Type B pancreatic cell (in vitro differentiated cells): ENCODE measurements at regions not wholly inside any gene's neighbourhood (a gene's known extent, or its start where the extent isn't known, plus 50 kb on each side); places are given as distances from the start of the nearest gene placed in this dataset.
A peak's percentile ranks its signal among the peaks of the same experiment; 100 is the strongest.

ENCODE experiments used
- DNase-seq: peaks from one replicate; pipeline ENCODE4 v3.0.0; 2021; ENCODE audit warnings: mixed read lengths; ENCODE audit not compliant: unreplicated experiment; ENCODE audit errors: extremely low spot score
- H3K27ac Mint-ChIP-seq: 2 replicates; pipeline ENCODE4 v1.8.0; 2021; ENCODE audit warnings: mild to moderate bottlenecking, mixed read lengths
- H3K27me3 Mint-ChIP-seq: 2 replicates; pipeline ENCODE4 v1.8.0; 2021; ENCODE audit warnings: mixed read lengths
- H3K36me3 Mint-ChIP-seq: 2 replicates; pipeline ENCODE4 v1.8.0; 2021; ENCODE audit warnings: mixed read lengths
- H3K4me1 Mint-ChIP-seq: one replicate; pipeline ENCODE4 v1.8.0; 2021; ENCODE audit warnings: mixed read lengths; ENCODE audit not compliant: unreplicated experiment
- H3K4me3 Mint-ChIP-seq: 2 replicates; pipeline ENCODE4 v1.8.0; 2021; ENCODE audit warnings: mild to moderate bottlenecking, mixed read lengths
- H3K9me3 Mint-ChIP-seq: 2 replicates; pipeline ENCODE4 v1.8.0; 2021; ENCODE audit warnings: mixed read lengths
- CTCF ChIP-seq: fragments of 200-600 bp; sonication (generic); conservative IDR thresholded peaks from 2 replicates; pipeline ENCODE4 v1.5.0; 2021; ENCODE audit warnings: antibody characterized with exemption, mild to moderate bottlenecking

GRCh38 chr2:4653991-4654390 lies 950.6 kb downstream of the DCDC2C start:
- no peaks in the 10 kb centered on the region for H3K27me3 Mint-ChIP-seq
- H3K27ac Mint-ChIP-seq: peak overlapping the region; percentile 28
- no peak overlapping the region for H3K4me3 Mint-ChIP-seq
- TF ChIP-seq CTCF: no peak
- H3K9me3 Mint-ChIP-seq: no peaks in the 10 kb centered on the region
- no peak for DNase-seq
- no peaks in the 10 kb centered on the region for H3K36me3 Mint-ChIP-seq
- peaks cover 18% of the 10 kb centered on the region for H3K4me1 Mint-ChIP-seq

GRCh38 chr2:4656326-4656725 lies 953.0 kb downstream of the DCDC2C start:
- Mint-ChIP-seq H3K4me1 (peaks cover 18% of the 10 kb centered on the region), H3K4me3 (no peak overlapping the region), H3K27ac (no peak overlapping the region), H3K27me3 (no peaks in the 10 kb centered on the region), H3K36me3 (no peaks in the 10 kb centered on the region), H3K9me3 (no peaks in the 10 kb centered on the region)
- TF ChIP-seq CTCF: no peak
- DNase-seq: no peak

GRCh38 chr2:4662161-4662779 lies 958.9 kb downstream of the DCDC2C start:
- H3K4me1 Mint-ChIP-seq: no peaks in the 10 kb centered on the region
- H3K36me3 Mint-ChIP-seq: no peaks in the 10 kb centered on the region
- no peak for DNase-seq
- TF ChIP-seq CTCF: no peak
- H3K9me3 Mint-ChIP-seq: no peaks in the 10 kb centered on the region
- no peak overlapping the region for H3K4me3 Mint-ChIP-seq
- H3K27me3 Mint-ChIP-seq: no peaks in the 10 kb centered on the region
- H3K27ac Mint-ChIP-seq: no peak overlapping the region

- H3K36me3 Mint-ChIP-seq: no peaks in the 10 kb centered on the region
- H3K27ac Mint-ChIP-seq: no peak overlapping the region
- H3K4me3 Mint-ChIP-seq: no peak overlapping the region
- no peak for DNase-seq
- no peaks in the 10 kb centered on the region for H3K4me1 Mint-ChIP-seq
- H3K9me3 Mint-ChIP-seq: no peaks in the 10 kb centered on the region
- H3K27me3 Mint-ChIP-seq: no peaks in the 10 kb centered on the region
- no peak for TF ChIP-seq CTCF
These were observed 965.0 kb downstream of the DCDC2C start for GRCh38 chr2:4668381-4668780.

GRCh38 chr2:4670331-4670730 lies 967.0 kb downstream of the DCDC2C start:
- TF ChIP-seq CTCF: no peak
- no peak for DNase-seq
- Mint-ChIP-seq H3K9me3 (no peaks in the 10 kb centered on the region), H3K27ac (no peak overlapping the region), H3K27me3 (no peaks in the 10 kb centered on the region), H3K36me3 (no peaks in the 10 kb centered on the region), H3K4me1 (no peaks in the 10 kb centered on the region), H3K4me3 (no peak overlapping the region)

GRCh38 chr2:4673025-4673489 lies 969.7 kb downstream of the DCDC2C start:
- Mint-ChIP-seq H3K9me3 (no peaks in the 10 kb centered on the region), H3K4me1 (no peaks in the 10 kb centered on the region)

More at GRCh38 chr2:4673025-4673489, 969.7 kb downstream of the DCDC2C start:
- DNase-seq: no peak
- Mint-ChIP-seq H3K4me3 (no peak overlapping the region), H3K27ac (no peak overlapping the region), H3K27me3 (no peaks in the 10 kb centered on the region), H3K36me3 (no peaks in the 10 kb centered on the region)
- no peak for TF ChIP-seq CTCF
